ENCODE measurements at regions not wholly inside any gene's neighbourhood (a gene's known extent, or its start where the extent isn't known, plus 50 kb on each side); places are given as distances from the start of the nearest gene placed in this dataset.

DNA sequence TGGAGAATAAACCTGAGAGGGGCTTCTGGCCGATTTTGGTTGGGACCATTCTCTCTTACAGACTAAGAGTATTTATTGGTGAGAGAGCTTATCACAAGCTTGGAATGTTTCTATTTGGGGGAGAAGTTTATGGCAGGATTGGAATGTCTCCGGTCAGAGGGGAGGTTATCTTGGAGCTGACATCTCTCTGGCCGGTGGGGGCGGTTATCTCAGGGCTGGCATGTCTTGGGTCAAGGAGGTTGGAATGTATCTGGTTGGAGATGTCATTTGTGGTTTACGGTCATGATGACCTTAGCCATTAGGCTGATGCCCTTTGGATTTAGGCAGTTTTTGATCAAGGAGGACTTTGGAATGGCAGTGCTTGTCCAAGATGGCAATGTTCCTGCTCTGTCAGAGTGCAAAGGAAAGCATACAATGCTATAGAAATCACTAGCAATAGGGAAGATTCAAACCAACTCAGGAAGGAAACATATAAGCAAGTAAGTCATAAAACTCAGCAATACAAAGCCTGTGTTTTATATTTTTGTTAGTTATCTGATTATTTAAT, 362.4 kb upstream of the LRATD1 start:
- TF ChIP-seq, protein P1, sequence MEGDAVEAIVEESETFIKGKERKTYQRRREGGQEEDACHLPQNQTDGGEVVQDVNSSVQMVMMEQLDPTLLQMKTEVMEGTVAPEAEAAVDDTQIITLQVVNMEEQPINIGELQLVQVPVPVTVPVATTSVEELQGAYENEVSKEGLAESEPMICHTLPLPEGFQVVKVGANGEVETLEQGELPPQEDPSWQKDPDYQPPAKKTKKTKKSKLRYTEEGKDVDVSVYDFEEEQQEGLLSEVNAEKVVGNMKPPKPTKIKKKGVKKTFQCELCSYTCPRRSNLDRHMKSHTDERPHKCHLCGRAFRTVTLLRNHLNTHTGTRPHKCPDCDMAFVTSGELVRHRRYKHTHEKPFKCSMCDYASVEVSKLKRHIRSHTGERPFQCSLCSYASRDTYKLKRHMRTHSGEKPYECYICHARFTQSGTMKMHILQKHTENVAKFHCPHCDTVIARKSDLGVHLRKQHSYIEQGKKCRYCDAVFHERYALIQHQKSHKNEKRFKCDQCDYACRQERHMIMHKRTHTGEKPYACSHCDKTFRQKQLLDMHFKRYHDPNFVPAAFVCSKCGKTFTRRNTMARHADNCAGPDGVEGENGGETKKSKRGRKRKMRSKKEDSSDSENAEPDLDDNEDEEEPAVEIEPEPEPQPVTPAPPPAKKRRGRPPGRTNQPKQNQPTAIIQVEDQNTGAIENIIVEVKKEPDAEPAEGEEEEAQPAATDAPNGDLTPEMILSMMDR (IDR thresholded peaks at IDR 0.05) = no peak
- no peak for TF ChIP-seq POLR2AphosphoS5 (IDR thresholded peaks at IDR 0.05; ENCODE audit: insufficient read depth in 1 of 2, low read depth in 1 of 2)
- no peak for TF ChIP-seq POLR2A (IDR thresholded peaks at IDR 0.05)

Measured in vagina (tissue), 2 donors.